Osteocyte (in vitro differentiated cells): ENCODE measurements at regions not wholly inside any gene's neighbourhood (a gene's known extent, or its start where the extent isn't known, plus 50 kb on each side); places are given as distances from the start of the nearest gene placed in this dataset.

Experiments
- DNase-seq: peaks from one replicate; pipeline ENCODE4 v3.0.0; 2021; ENCODE audit warnings: mixed read lengths; ENCODE audit not compliant: unreplicated experiment; ENCODE audit errors: extremely low spot score
- H3K27ac Mint-ChIP-seq: one replicate; pipeline ENCODE4 v1.8.0; 2021; ENCODE audit warnings: mild to moderate bottlenecking, mixed read lengths; ENCODE audit not compliant: unreplicated experiment
- H3K27me3 Mint-ChIP-seq: one replicate; pipeline ENCODE4 v1.8.0; 2021; ENCODE audit warnings: mixed read lengths; ENCODE audit not compliant: unreplicated experiment
- H3K36me3 Mint-ChIP-seq: one replicate; pipeline ENCODE4 v1.8.0; 2021; ENCODE audit warnings: mixed read lengths; ENCODE audit not compliant: unreplicated experiment
- H3K4me1 Mint-ChIP-seq: one replicate; pipeline ENCODE4 v1.8.0; 2021; ENCODE audit warnings: mixed read lengths; ENCODE audit not compliant: unreplicated experiment
- H3K4me3 Mint-ChIP-seq: one replicate; pipeline ENCODE4 v1.8.0; 2021; ENCODE audit warnings: mild to moderate bottlenecking, moderate library complexity, mixed read lengths; ENCODE audit not compliant: unreplicated experiment
- H3K9me3 Mint-ChIP-seq: one replicate; pipeline ENCODE4 v1.8.0; 2021; ENCODE audit warnings: mixed read lengths; ENCODE audit not compliant: unreplicated experiment
- CTCF ChIP-seq: fragments of 200-600 bp; sonication (generic); IDR thresholded peaks from 2 replicates; pipeline ENCODE4 v1.5.0; 2021; ENCODE audit warnings: antibody characterized with exemption, mild to moderate bottlenecking, moderate library complexity

DNA sequence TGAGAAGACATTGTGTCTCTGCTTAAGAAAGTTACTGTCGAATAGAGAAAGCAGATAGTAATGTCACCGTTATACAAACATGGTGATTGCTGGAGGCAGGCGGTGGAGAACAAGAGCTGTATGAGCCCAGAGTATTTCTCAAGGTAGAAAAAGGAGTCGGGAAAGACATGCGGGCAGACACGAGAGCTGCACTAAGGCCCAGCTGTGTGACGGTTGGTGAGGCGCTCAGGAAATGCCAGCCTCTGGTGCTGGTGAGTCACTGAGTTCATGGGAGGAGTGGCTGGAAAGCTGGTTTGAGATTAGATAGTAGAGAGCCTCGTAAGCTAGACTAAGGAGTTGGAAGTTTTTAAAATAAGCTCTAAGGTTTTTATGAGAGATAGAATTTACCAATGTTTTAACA, 390.9 kb upstream of the TRIB2 start:
- H3K9me3 Mint-ChIP-seq, result no peaks in the 10 kb centered on the region
- H3K4me3 Mint-ChIP-seq, result no peak overlapping the region
- H3K27ac Mint-ChIP-seq, result peak overlapping the region; percentile 62
- H3K27me3 Mint-ChIP-seq, result no peaks in the 10 kb centered on the region
- TF ChIP-seq CTCF, result no peak
- no peak for DNase-seq
- peaks cover 29% of the 10 kb centered on the region for H3K4me1 Mint-ChIP-seq
- no peaks in the 10 kb centered on the region for H3K36me3 Mint-ChIP-seq

GRCh38 chr2:12326449-12327190, 390.1 kb upstream of the TRIB2 start:
- no peak for DNase-seq
- TF ChIP-seq CTCF, result no peak
- Mint-ChIP-seq H3K4me3 (no peak overlapping the region), H3K27me3 (no peaks in the 10 kb centered on the region), H3K4me1 (peaks cover 25% of the 10 kb centered on the region), H3K9me3 (no peaks in the 10 kb centered on the region), H3K36me3 (no peaks in the 10 kb centered on the region), H3K27ac (no peak overlapping the region)

GRCh38 chr2:12330916-12331315, 385.8 kb upstream of the TRIB2 start:
- H3K4me1 Mint-ChIP-seq, result peaks cover 14% of the 10 kb centered on the region
- no peak overlapping the region for H3K27ac Mint-ChIP-seq
- no peaks in the 10 kb centered on the region for H3K27me3 Mint-ChIP-seq

GRCh38 chr2:12331698-12332097, 385.0 kb upstream of the TRIB2 start:
- no peak for DNase-seq
- Mint-ChIP-seq H3K4me3 (no peak overlapping the region), H3K27ac (no peak overlapping the region), H3K36me3 (no peaks in the 10 kb centered on the region), H3K27me3 (no peaks in the 10 kb centered on the region), H3K9me3 (no peaks in the 10 kb centered on the region), H3K4me1 (peaks cover 7% of the 10 kb centered on the region)
- no peak for TF ChIP-seq CTCF

More at GRCh38 chr2:12330916-12331315, 385.8 kb upstream of the TRIB2 start:
- H3K36me3 Mint-ChIP-seq, result no peaks in the 10 kb centered on the region
- no peaks in the 10 kb centered on the region for H3K9me3 Mint-ChIP-seq
- DNase-seq, result no peak
- H3K4me3 Mint-ChIP-seq, result no peak overlapping the region
- TF ChIP-seq CTCF, result no peak

GRCh38 chr2:12333293-12333692, 383.4 kb upstream of the TRIB2 start:
- Mint-ChIP-seq H3K4me3 (no peak overlapping the region), H3K27me3 (no peaks in the 10 kb centered on the region), H3K9me3 (no peaks in the 10 kb centered on the region), H3K4me1 (peaks cover 7% of the 10 kb centered on the region), H3K36me3 (no peaks in the 10 kb centered on the region), H3K27ac (no peak overlapping the region)
- DNase-seq, result no peak
- no peak for TF ChIP-seq CTCF
